ENCODE measurements at regions not wholly inside any gene's neighbourhood (a gene's known extent, or its start where the extent isn't known, plus 50 kb on each side); places are given as distances from the start of the nearest gene placed in this dataset.

DNA sequence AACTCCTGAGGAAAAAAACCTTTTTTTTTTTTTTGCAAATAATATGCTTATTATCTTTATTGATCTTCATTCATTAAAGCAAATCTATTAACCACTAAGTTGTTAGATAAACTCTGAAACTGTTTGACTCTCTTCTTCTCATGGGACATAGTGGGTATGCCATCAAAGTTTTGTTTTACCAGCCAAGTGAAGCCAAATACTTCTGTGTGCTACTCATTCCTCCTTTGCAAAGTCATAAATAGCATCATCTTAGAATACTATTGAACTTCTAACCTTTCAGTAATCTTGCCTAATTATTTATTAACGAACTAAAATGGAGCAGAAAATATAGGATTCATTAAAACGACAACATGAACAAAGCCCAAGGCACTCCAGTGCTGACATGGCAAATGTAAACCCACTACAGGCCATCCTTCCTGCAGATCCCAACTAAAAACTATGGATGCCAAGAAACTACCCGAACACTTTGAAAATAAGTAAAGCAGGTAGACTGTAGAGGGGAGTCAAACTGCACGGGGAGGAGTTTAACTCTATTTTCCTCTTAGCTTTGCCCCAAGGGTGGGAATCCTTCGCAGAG, 61.2 kb upstream of the ODAD2 start:
- DNase-seq = no peak

DNA sequence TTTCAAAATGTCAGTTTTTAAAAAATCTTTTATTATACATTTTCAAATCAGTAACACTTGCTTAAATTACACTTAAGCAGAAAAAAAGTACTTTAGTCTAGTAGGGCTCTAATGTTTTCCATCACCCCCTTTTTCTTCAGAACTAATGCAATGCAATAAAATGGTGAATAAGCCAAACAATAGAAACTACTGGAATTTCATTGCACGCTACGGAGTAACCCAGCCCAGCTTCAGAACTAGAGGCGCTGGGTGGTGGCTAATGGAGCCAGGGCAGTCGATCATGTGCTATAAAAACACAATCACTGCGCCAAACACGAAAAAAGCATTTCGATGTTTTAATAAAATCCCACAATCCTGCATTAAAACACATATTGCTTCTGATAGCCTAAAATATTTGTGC, 59.9 kb upstream of the ODAD2 start:
- no peak for DNase-seq

DNA sequence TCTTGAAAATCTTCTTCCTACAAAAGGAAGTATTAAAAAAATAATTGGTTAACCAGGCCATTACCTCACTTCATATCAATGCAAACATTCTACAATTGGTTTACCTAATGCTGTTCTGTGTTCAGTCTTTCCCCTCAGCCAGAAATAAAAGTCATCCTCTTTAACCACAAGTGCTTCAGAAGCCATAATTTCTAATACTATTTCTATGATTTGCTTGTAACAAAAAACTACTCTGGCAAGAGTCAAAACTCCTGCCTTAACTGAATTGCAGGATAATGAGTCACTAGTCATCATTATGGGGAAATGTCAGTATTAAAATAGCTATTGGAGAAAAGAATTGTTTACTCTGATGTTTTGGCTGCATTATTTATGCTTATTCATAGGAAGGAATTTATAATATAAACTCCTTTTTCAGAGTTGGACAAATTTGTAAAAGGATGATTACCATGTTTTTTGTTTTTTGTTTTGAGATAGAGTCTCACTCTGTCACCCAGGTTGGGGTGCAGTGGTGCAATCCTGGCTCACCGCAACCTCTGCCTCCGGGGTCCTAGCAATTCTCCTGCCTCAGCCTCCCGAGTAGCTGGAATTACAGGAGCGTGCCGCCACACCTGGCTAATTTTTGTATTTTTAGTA, 55.5 kb upstream of the ODAD2 start:
- no peak for DNase-seq

DNA sequence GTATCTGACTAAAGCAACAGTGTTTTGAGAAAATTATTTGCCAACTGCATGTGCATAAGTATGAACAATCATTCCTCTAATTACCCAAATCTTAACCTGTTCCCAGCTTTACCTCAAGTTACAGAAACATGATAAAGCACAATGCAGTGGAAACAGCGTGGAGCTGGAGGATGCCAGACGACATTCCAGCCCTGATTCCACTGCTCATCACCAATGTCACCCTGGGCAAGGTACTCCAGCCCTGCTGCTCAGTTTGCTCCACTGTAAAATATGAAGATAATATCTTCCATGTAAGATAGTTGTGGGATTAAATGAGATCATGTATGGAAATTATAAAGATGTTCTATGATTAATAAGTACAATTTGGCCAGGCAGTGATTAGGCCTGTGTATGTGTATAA, 50.4 kb upstream of the ODAD2 start:
- no peak for DNase-seq
